Stimulated activated CD8-positive, alpha-beta memory T cell treated with anti-CD3 and anti-CD28 coated beads, Interleukin-15, amount 100 ng/mL, for 48 hours (primary cell): ENCODE measurements at regions not wholly inside any gene's neighbourhood (a gene's known extent, or its start where the extent isn't known, plus 50 kb on each side); places are given as distances from the start of the nearest gene placed in this dataset.

Experiments used
- DNase-seq, 2 donors: peaks; one replicate each; pipeline ENCODE4 v3.0.0-alpha.2; 2020; ENCODE audit warnings: low read depth in 2 of 2

DNA sequence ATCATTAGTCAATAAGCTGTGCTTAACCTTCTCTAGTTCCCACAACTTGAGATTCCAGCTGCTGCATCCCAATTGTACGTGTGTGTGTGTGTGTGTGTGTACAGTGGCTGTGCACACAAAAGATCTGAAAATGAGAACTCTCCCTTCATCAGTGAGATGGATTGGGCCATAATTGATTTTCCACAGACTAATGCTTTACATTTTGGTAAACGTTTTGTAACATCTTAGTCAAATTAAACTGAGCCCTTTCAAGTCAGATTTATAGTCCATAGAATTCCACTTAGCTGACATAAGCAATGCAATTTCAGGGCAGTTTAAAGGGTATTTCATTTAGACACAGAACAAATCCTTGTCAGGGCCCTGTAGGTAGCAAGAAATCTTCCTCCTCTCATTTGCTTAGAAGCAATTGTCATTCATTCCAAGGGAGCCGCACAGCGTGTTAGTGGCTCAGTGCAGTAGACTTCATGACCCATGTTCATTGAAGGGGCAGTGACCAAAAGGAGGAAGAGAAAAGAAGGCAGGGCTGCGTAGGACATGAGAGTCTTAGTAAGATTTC is 1123.5 kb upstream of the AUTS2 start:
- DNase-seq: no peak

DNA sequence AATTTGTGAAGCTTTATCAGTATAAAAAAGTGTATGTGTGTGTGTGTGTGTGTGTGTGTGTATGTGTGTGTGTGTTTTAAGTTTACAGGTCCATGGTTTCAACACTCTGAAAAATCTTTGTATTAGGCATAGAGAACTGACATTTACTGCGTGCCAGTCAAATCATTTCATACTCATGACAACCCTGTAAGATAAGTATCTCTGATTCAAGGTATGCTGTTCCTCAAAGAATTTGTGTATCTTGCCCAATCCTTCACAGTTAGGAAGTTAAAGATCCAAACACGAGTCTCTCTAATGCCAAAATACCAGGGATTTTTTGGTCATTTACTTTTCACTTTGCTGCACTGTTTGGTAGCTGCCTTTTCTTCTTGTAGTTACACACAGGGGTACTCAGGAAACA is 1121.3 kb upstream of the AUTS2 start:
- DNase-seq: no peak

DNA sequence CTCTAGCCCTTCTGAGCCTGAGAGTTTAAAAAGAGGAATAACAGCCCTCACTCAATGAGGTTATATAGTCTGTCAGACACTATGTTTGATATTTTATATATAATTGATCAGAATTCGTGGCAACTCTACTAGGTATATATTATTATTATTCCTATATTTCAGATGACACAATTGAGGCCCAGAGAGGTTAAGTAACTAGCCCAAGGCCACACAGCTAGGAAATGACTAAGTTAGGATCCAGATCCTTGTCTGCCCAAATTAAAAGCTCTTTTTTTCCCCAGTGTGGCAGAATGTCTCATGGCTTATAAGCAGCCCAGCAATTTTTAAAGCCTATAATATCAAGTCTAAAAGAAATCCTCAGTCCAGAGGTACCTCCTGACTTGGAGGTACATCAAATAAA is 1119.9 kb upstream of the AUTS2 start:
- DNase-seq: no peak

DNA sequence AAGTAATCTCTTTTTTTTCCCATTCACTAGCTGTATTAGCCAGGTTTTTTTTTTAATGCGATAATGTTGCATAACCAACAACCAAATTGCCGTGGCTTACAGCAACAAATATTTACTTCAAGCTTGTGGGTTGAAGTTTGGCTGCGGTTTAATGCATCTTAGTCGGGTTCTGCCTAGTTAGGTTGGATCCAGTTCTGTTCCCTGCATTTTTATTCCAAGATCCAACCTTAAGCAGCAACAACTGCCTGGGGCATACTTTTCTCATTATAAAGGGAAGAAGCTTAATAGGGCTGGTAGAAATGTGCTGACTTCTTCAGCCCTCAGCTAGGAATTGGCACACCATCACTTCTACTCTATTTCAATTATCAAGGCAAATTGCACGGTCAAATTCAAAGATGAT is 1115.5 kb upstream of the AUTS2 start:
- no peak for DNase-seq

DNA sequence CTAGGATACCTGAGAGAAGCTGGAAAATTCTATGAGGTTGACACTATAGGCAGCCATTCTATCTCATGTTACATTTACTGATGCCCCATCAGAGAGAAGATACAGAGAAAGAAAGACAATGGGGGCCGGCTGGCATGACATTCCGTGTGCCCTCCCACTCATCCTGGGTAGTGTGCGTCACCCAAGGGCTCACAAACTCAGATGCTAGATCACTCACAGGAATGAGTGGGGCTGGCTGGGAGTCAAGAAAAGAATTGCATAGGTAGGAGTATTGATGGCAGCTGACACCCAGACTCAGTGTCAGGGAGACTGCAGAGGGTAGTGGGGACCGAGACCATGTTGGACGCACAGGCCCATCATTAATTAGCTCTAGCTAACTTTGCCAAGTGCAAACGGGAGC is 1113.5 kb upstream of the AUTS2 start:
- DNase-seq: no peak

DNA sequence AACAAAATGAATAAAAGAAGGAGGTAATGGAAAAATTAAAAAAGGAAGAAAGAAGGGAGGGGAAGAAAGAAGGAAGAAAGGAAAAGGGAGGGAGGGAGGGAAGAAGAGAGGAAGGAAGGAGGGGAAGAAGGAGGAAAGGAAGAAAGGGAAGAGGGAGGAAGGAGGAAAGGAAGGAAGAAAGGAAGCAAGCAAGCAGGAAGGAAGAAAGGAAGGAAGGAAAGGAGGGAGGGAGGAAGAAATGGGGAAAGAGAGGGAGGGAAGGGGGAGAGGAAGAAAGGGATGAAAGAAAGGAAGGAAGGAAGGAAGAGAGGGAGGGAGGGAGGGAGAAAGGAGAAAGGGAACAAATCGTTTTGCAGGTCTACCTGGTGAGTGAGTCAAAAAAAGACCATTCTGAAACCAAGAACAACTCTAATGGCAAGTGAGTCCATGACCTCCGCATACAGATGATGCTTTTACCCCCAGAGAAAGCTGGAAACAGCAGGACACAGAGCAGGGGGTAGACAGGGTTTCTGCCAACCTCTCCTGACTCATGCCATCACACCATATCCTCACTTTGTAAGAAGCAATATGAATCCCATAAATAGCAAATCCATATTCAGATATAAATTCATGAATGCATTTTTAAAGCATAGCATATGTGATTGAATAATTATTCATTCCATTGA is 1112.9 kb upstream of the AUTS2 start:
- no peak for DNase-seq

DNA sequence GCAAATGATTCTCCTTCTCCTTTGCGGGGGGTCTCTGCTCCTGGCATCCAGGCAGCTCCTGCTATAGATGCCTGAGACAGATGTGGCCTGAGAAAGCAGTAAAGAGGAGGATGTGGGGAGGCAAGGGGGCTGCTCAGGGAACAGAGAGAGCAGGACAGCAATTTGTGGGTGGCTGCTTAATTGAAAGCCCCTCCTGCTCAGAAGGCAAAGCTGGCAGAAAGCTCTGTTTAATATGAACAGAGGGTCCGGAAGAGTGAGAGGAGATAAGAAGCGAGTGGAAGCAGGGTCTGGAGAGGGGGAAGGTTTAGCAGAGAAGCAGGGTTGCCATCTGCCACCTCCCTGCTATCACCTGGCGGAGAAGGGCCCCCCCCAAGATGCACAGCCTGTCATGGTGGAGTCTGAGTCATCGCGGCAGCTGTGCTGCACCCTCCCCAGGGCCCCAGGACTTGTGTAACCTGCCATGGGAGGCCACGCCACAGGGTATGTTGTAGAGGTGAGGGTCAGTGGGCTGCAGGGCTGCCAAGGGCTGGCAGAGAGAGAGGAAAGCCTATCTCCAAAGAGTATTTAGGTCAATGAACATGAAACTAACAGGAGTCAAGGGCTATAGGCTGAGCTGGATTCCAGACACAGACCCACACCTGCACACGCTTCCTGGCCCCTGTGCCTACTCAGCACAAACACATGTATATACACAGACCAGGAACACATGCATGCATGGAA is 1109.8 kb upstream of the AUTS2 start:
- no peak for DNase-seq

DNA sequence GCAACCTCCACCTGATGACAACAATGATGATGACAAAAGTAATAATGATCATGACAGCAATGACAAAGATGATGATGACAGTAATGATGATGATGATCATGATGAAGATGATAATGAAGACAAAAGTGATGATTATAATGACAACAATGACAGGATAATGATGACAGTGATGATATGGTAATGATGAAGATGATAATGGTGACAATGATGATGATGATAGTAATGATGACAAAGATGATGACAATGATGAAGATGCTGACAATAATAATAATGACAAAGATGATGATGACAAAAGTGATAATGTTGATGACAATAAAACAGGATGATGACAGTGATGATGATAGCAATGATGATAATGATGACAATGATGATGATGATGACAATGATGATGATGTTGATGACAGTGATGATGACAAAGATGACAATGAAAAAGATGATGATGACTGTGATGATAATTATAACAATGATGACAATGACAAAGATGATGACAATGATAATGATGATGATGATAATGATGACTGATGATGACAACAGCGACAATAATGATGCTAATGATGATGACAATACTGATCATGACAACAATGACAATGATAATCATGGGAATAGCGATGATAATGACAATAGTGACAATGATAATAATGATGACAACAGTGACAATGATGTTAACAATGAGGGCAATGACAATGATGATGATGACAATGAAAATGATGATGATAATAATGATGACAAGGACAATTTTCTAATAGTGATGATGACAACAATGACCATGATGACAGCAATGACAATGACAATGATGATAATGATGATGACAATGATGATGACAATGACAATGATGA is 1106.5 kb upstream of the AUTS2 start:
- DNase-seq: no peak

DNA sequence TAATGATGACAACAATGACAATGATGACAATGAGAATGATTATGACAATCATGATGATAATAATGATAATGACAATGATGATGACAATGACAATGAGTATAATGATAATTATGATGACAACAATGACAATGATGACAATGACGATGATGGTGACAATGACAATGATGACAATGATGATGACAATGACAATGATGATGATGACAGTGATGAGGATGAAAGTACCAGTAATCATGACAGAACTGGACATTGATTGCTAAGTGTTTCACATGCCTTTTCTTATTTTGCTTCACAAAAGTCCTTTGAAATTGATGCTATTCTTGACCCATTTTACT is 1106.0 kb upstream of the AUTS2 start:
- DNase-seq: no peak

DNA sequence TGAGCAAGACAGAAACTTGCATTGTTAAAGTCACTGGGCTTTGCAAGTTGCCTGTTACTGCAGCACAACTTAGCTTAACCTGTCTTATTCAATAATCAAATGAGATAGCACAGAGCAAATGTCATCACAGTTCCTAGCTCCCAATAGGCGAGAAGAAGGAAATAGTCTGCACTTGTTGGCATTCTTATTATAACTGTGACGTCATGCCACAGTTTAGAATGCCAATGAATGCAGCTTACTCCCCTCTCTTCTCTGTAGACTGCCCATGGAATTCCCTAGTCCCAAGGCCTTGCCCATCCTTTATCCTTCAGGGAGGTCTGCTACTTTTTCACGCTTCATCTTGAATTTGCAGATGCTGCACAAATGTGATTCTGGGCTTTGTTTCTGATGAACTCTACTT is 1094.9 kb upstream of the AUTS2 start:
- DNase-seq: no peak

DNA sequence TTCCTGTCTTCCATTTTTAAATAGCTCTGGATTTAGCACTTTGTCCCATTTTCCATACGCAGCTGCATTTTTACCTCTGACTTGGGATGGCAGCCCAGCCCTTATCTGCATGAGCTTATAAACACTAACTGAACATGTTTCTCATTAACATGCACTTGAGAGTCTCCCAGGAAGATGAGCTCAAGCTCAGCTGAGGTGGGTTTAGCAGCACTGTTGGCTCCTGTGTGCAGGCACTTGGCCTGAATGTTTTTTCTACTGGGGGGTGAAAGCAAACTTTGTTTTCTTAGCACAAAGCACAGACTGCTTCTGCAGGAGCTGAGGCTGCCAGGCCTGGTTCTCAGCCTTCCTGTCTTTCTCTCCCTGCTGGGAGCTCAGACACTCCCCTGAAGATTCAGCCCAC is 1093.6 kb upstream of the AUTS2 start:
- DNase-seq: no peak

DNA sequence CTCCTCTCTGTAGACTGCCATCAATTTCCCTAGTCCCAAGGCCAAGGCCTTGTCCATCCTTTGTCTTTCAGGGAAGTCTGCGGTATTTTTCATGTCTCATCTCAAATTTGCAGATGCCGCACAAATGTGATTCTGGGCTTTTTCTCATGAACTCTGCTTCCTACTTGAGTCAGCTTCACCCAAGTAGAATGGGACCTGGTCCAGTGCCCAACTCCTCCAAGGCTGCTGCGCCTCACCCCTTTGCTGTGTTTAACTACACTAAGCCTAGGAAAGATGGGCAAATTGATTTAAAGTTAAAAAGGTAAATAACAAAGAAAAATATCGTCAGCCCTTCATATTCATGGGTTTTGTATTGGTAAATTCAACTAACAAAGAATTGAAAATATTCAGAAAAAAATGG is 1092.6 kb upstream of the AUTS2 start:
- DNase-seq: no peak

DNA sequence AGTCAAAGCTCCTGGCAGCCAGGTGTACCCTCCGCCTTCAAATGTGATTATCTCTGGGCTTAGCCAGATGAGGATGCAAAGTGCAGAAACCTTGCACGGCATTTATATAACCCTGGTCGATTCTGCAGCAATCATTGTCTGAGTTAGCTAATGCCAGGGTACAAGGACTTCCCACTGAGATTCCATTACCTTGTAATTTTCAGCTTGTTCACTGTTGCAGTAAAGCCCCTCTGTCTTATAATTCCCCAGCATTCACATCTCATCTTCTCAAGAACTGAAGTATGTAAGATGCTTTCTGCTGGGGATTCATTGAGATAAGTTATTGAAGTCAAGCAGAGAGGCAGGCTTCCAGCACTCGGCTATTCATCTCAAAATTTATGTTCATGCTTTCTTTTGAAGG is 1090.6 kb upstream of the AUTS2 start:
- DNase-seq: no peak

DNA sequence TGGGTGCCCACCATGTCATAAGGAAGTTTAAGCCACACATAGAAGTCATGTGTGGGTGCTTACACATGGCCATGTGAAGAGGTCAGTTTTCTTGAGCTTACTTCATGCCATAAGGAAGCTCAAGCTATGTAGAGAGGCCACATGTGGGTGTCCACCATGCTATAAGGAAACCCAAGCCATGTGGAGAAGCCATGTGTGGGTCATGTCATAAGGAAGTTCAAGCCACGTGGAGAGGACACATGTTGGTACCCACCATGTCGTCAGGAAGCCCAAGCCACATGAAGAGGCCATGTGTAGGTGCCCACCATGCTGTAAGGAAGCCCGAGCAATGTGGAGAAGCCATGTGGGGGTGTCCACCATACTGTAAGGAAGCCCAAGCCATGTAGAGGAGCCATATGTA is 1089.2 kb upstream of the AUTS2 start:
- DNase-seq: no peak

DNA sequence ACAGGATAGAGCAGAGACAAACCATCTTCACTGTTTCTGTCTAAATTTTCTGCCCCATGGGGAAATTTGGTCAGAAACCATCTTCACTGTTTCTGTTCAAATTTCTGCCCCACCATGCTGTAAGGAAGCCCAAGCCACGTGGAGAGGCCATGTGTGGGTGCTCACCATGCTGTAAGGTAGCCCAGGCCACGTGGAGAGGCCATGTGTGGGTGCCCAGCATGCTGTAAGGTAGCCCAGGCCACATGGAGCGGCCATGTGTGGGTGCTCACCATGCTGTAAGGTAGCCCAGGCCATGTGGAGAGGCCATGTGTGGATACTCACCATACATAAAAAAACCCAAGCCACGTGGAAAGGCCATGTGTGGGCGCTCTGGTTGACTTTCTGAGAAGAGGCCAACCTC is 1088.7 kb upstream of the AUTS2 start:
- DNase-seq: no peak

DNA sequence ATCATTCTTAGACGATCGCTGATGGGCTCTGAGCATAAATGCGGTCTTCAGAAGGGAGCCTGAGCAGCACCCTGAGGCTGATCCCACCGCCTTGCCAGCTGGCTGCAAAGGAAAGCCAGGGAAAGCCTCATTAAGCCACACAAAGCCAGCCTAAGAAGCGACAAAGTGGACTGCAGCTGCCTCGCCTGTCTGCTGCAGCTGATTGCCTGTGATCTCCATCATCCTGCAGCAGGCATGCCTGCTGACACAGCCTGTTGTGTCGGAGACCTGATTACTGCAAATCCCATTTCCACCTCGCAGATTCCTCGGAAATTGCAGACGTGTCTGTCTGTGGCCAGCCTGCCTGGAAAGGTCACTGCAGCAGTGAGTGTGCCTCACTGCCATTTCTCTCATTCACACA is 1087.0 kb upstream of the AUTS2 start:
- DNase-seq: no peak

DNA sequence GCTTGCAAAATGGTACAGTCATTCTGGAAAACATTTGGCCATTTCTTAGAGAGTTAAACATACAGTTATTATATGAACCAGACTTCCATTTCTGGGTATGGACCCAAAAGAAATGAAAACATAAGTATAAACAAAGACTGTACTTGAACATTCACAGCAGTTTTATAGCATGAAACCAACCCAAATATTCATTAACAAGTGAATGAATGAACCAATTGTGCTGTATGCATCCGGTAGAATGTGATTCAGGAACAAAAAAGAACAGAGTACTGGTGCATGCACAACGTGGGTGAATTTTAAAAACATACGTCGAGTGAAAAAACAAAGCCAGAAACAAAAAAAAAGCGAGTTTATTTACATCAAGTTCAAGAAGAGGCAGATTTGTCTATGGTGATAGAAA is 1085.8 kb upstream of the AUTS2 start:
- DNase-seq: no peak

DNA sequence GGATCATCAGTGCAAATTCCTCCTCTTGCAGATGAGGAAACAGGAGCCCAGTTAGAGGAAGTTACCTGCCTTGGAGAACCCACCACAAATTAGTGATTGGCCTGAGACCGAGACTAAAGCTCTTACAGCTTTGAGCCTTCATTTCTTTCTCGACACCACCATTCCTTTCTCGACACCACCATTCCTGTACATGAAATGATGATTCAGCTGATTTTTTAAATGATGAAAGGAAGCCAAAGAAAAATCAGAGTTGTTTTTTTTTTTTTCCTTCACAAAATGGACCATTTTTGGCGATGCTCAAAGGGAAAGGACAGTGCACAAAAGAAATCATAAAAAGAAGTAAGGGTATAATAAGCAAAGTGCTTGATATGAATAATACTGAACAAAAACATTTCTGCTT is 1080.2 kb upstream of the AUTS2 start:
- DNase-seq: no peak

DNA sequence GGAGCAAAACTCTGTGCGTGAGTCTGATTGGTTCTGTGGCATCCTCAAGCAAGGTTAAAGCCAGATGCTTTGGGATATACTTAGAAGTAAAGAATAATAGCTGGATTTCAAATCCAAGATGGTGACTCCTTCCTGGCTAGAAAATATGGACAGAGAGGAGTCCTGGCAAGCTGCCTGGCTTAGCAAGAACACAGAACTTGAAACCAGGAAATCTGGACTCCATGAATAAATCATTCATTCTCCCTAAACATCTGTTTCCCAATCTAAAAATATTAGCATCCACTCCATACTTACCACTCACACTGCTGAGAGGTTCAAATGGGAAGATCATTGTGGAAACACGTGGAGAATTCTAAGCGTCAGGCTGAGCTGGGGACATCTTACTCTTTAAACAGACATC is 1074.1 kb upstream of the AUTS2 start:
- no peak for DNase-seq

DNA sequence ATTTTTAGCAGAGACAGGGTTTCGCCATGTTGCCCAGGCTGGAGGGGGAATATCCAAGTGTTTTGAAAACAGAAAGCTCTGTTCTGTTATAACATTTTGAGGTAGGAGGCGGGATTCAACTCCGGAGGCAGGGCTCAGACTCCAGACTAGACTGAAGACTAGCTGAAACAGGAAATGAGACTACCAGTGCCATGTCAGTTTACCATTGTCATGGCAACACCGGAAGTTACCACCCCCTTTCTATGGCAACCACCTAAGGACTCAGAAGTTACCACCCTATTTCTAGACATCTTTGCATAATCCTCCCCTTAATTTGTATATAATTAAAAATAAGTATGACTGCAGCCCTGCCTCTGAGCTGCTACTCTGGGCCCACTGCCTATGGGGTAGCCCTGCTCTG is 1069.1 kb upstream of the AUTS2 start:
- DNase-seq: no peak

DNA sequence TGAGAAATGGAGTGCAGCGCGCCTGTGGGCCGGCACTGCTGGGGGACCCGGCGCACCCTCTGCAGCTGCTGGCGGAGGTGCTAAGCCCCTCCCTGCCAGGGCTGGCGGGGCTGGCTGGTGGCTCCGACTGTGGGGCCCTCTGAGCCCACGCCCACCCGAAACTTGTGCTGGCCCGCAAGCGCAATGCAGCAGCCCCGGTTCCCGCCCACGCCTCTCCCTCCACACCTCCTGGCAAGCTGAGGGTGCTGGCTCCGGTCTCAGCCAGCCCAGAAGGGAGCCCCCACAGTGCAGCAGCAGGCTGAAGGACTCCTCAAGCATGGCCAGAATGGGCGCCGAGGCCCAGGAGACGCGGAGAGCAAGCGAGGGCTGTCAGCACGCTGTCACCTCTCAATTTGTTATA is 1063.0 kb upstream of the AUTS2 start:
- DNase-seq: no peak

DNA sequence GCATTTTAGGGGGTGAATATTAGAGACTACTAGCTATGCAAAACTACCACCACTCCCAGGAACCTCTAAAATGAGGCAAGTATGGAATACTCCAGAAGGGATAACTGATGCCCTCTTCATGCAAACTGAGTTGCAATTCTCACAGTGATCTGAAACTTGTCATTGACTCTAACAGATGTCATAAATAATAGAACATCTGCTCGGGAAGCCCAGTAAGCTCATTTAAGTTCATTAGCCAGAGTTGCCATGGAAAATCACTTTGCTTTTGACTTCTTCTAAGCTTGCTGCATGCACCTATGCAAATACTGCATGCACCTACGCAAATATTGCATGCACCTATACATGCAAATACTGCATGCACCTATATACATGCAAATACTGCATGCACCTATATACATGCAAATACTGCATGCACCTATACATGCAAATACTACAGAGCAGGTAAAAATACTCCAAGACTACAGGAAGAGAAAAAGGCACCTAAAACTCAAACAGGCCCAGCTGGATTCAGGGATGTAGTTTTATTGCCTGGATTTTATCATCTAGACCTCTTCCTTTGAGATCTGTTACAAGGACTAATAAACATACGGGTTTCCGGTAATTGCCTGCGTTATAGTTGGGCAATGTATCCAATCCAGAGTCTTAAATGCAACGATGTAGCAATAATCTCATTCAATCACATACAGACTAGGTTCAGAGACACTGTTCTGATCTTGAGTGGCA is 1061.1 kb upstream of the AUTS2 start:
- no peak for DNase-seq
